Stimulated activated CD8-positive, alpha-beta memory T cell treated with anti-CD3 and anti-CD28 coated beads, Interleukin-4, amount 100 ng/mL, for 24 hours (primary cell): ENCODE measurements at regions not wholly inside any gene's neighbourhood (a gene's known extent, or its start where the extent isn't known, plus 50 kb on each side); places are given as distances from the start of the nearest gene placed in this dataset.
A peak's percentile ranks its signal among the peaks of the same experiment; 100 is the strongest.

Source experiments
- DNase-seq: peaks from one replicate; pipeline ENCODE4 v3.0.0-alpha.2; 2020; ENCODE audit warnings: low read depth

DNA sequence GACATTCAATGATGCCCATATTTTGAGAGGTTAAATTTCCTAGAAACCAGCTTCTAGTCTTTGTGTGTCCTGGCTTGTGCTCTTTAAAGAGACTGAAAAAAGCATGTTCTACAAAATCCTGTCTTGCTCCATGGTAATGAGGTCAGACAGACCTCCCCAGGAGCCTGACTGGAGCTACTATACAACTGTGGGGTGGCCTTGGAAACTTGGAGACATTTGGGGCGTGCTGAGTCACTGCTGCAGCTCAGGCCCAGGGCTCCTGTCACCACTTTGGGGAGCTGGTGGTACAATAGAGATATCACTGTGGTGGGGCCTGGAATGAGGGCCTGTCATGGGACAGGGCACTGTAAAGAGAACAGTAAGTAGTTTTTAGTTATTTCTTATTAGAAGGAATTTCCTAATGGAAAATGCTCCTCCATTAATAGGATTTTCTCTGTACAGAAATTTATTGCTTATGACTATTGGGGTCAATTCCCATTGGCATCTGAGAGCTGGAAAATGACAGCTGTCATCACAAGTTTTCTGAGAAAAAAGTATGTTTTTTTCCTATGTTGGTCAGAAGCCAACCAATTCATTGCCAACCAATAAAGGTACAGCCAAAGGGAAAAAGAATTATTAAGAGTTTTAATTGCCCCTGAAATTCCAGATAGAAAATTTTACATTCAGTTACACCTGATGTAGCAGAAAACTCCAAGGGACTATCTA is 207.4 kb upstream of the JADE1 start:
- DNase-seq: no peak

- no peak for DNase-seq
Observed at GRCh38 chr4:128600996-128601871, 208.3 kb upstream of the JADE1 start.

- DNase-seq: no peak
Observed at GRCh38 chr4:128600410-128600809, 209.1 kb upstream of the JADE1 start.

DNA sequence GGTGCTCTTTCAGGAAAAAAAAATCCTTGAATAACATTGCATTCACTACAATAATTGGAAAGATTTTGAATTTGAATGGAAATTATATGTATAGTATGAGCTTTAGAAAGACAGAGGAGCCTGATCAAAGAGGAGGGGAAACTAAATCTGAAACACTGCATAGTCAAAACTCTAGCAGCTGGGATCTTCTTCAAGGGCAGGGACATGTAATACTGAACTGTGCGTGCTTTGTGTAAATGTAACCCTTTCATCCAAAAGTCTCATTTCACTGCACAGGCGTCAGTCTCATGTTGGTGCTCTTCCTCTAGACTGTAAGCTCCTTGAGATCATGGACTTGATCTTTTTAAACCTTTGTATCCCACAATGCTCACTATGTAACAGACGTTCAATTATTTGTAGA is 212.0 kb upstream of the JADE1 start:
- DNase-seq: no peak

GRCh38 chr4:128596853-128597252 is 212.6 kb upstream of the JADE1 start:
- no peak for DNase-seq

GRCh38 chr4:128596115-128596514 is 213.4 kb upstream of the JADE1 start:
- no peak for DNase-seq

DNA sequence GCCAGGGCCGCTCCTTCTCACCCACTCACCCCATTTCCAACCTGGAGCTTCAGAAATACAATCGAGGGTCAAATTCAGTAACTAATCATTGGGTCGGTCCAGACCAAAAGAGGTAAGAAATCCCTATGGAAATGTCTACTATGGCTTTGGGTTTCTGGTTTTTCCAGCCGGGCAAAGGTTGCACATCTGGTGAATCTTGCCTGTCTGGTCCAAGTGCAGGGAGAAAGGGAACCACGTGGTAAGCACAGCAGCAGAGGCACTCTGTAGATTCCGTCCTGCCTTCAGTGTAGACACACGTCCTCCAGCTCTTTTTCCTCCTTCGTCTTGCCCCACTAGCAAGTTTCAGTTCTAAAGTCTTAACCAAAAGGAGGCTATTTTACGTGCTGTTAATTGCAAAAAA is 218.0 kb upstream of the JADE1 start:
- DNase-seq: no peak

DNA sequence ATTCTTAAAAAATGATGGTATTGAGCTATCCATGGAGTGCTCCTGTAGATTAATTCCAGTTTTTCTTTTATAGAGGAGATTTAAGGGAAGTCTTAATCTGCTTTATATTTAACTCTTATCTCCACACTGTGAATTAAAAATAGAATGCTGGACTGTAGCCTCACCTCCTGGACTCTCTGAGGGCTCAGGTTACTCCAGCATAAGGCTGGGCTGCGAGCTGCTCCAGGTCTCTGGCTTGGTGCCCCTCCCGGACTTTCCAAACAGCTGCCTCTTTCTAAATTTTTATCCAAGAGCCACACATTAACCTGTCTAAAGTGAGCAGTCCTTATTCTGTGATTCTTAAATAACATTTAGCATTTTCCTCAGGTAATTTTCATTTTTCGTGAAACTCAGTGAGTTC is 218.7 kb upstream of the JADE1 start:
- DNase-seq: no peak

- DNase-seq: no peak
Observed at GRCh38 chr4:128590034-128590740, 219.3 kb upstream of the JADE1 start.

DNA sequence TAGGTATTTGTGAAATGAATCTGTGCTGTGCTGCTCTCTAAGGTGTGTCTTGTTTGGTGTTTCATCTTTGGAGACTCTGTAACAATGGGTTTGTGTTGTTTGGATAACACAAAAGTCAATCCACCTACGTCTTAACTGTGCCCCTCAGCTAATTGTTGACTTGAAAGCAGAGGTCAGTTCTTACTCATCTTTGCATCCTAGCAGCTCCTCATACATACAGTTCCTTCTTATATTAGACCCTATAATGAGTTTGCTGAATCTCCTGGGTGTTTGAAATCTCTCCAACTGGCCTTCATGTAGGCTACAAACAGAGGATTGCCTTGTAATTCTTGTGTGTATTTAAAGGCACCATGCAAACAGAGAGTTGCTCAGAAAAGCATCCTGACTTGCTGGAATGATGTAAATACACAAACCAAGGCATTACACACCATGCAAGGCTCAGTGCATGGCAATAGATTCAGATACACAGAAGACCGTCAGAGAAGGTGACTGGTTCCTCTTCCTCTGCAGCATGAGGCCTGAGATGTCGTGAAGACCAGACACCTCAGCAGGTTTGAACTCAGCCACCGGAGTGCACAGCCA is 220.0 kb upstream of the JADE1 start:
- no peak for DNase-seq

- DNase-seq: no peak
Observed at GRCh38 chr4:128587382-128587781, 222.1 kb upstream of the JADE1 start.

GRCh38 chr4:128583753-128584712 is 225.5 kb upstream of the JADE1 start:
- no peak for DNase-seq

- no peak for DNase-seq
Observed at GRCh38 chr4:128582427-128582870, 227.1 kb upstream of the JADE1 start.

- DNase-seq: no peak
Observed at GRCh38 chr4:128579154-128579853, 230.2 kb upstream of the JADE1 start.

- DNase-seq: peak; percentile 36
Observed at GRCh38 chr4:128574706-128575105, 234.8 kb upstream of the JADE1 start.

- DNase-seq: no peak
Observed at GRCh38 chr4:128573781-128574508, 235.6 kb upstream of the JADE1 start.

GRCh38 chr4:128572778-128573241 is 236.7 kb upstream of the JADE1 start:
- no peak for DNase-seq

DNA sequence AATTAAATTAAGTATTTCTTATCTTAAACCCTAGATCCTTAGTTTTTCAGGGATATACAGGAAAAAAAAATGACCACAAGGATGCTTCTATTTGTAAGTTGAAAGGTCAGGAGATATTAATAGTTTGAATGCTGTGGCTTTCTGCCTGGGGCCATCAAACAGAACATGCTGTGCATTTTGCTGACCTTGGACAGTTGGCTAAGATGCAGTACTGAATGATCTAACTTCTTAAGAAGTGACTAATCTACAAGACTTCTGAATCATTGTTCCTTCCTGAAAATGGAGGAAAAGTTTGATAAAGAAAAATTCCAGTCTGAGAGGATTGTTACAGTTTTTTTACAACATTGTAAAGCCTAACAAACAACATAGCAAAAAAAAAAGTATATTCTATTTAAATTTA is 237.8 kb upstream of the JADE1 start:
- no peak for DNase-seq

GRCh38 chr4:128570387-128570975 is 239.0 kb upstream of the JADE1 start:
- no peak for DNase-seq
